ENCODE measurements at regions not wholly inside any gene's neighbourhood (a gene's known extent, or its start where the extent isn't known, plus 50 kb on each side); places are given as distances from the start of the nearest gene placed in this dataset.

DNA sequence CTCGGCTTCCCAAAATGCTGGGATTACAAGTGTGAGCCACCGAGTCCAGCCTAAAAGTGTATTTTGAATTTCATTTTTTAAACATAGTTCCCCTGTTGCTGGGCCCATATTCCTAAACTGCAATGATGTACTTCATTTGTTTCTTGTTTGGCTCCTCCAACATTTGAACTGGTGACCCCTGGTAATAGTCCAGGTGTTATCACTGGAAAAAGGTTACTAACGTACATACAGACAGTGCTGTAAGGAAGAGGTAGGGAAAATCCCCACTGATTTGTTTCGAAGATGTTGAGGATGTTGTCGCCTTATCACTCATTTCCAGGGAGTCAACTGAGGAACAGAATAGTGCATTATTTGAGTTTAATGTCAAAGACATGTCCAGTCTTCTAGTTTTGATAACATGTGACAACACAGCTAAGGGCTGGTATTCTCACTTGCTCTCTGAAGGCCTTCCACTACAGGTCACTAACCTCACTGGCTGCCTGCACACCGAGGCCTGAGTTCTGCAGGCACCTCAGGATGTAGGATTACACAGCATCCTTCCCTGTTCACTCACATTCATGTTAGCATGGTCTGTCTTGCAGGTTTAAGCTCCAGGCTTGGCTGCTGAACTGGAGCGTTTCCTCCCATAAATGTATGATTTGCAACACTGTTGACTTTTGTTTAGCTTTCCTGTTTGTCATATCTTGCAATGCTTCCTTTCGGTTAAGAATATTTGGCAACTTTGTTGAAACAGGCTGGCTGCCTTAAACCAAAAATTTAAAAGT lies 362.8 kb downstream of the INHBA start:
- TF ChIP-seq, protein P1, sequence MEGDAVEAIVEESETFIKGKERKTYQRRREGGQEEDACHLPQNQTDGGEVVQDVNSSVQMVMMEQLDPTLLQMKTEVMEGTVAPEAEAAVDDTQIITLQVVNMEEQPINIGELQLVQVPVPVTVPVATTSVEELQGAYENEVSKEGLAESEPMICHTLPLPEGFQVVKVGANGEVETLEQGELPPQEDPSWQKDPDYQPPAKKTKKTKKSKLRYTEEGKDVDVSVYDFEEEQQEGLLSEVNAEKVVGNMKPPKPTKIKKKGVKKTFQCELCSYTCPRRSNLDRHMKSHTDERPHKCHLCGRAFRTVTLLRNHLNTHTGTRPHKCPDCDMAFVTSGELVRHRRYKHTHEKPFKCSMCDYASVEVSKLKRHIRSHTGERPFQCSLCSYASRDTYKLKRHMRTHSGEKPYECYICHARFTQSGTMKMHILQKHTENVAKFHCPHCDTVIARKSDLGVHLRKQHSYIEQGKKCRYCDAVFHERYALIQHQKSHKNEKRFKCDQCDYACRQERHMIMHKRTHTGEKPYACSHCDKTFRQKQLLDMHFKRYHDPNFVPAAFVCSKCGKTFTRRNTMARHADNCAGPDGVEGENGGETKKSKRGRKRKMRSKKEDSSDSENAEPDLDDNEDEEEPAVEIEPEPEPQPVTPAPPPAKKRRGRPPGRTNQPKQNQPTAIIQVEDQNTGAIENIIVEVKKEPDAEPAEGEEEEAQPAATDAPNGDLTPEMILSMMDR (IDR thresholded peaks at IDR 0.05): no peak
- no peak for TF ChIP-seq EZH2 (IDR thresholded peaks at IDR 0.05; ENCODE audit: borderline replicate concordance, insufficient read depth, low read depth, low read length, poor library complexity, severe bottlenecking)
